Stimulated activated CD4-positive, alpha-beta T cell treated with anti-CD3 and anti-CD28 coated beads, Interleukin-4, amount 100 ng/mL, for 48 hours (primary cell): ENCODE measurements at regions not wholly inside any gene's neighbourhood (a gene's known extent, or its start where the extent isn't known, plus 50 kb on each side); places are given as distances from the start of the nearest gene placed in this dataset.
A peak's percentile ranks its signal among the peaks of the same experiment; 100 is the strongest.

Source experiments
- DNase-seq, 2 donors: peaks; one replicate each; pipeline ENCODE4 v3.0.0-alpha.2; 2020; ENCODE audit warnings: low read depth in 2 of 2

DNA sequence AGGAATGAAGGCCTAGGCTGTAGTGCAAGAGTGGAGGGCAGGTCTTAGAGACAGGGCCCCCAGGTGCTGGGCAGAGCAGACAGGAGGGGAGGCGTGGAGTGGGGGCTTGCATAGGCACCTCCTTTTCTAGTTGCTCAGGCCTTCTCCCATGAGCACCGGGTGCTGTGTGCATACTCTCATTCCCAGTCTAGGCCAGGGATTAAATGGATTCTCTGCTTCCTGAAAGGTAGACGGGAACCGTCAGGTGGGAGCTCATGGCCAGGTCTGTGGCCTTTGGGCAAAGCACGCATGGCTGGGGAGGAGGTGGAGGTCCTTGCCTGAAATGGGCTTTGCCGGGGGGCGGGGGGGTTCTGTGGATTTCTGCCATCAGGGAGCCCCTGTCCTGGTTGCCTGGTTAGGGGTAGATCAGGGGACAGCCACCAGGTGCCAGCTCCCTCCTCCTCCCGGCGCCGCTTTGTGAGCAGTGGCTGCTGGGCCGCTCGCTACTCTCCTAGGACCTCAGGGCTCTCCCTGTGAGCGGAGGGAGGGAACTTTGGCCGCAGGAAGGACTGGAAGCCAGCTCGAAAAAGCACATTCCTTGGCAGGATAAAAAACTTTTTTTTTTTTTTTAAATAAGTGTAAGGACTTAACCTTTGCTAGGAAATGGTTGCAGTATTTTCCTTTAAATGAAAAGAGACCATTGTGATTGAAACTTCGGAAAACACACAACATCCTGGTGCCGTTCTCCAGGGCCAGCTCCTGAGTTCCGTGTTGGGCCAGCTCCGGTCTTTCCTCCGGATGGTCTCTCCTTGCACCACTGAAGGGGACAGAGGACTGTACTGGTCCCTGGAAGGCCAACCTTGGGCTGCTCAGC is 82.8 kb upstream of the HAAO start:
- DNase-seq: no peak

DNA sequence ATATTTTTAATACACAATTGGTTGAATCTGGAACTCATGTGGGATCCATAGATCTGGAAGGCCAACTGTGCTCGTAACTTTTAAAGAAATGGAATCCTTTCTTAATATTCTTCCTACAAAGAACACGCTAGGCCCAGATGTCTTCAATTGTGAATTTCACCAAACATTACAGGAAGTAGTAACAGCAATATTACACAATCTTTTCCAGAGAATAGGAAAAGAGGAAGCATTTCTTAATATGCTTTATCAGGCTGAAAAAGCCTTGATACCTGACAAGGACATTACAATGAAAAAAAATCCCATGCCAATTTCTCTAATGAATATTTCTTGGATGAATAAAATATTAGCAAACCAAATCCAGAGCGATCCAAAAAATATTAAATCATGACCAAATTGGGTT is 80.3 kb upstream of the HAAO start:
- DNase-seq: no peak

DNA sequence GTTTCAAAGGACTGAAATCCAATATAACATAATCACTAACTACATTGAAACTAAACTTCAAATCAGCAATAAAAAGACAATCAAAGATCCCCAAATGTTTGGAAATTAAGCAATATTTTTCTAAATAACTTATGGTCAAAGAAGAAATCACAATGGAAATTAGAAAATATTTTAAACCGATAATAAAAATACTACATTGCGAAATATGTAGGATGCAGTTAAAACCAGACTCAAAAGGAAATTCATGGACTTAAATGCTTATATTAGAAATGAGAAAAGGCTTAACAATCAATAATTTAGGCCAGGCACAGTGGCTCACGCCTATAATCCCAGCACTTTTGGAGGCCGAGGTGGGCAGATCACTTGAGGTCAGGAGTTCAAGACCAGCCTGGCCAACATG is 79.0 kb upstream of the HAAO start:
- DNase-seq: no peak

DNA sequence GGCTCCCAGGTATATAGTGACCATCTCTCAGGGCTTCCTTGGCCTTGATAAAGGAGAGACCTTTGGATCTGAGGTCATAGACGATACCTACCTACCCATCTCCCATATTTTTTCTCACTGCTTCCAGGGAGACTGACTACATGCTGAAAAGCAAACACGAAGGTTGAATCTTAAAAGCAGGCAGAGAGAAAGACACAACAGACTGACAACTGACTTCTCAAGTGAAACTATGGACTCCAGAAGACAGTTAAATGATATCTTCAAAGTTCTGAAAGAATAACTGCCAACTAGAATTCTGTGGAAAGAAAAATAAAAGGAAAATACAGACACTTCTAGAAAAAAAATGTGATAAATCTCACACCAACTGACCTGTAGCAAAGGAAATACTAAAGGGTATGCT is 76.5 kb upstream of the HAAO start:
- DNase-seq: no peak

DNA sequence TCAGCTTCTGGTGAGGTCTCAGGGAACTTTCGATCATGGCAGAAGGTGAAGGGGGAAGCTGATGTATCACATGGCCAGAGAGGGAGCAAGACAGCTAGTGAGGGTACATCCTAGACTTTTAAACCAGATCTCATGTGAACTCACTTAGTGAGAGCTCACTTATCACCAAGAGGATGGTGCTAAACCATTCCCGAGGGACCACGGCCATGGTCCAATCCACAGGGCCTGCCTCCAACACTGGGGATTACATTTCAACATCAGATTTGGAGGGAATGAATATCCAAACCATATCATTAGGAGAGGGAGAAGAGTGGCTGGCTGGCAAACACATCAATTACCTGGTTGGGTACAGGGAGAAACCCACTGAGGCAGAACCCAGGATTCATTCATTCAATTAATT is 75.7 kb upstream of the HAAO start:
- no peak for DNase-seq

DNA sequence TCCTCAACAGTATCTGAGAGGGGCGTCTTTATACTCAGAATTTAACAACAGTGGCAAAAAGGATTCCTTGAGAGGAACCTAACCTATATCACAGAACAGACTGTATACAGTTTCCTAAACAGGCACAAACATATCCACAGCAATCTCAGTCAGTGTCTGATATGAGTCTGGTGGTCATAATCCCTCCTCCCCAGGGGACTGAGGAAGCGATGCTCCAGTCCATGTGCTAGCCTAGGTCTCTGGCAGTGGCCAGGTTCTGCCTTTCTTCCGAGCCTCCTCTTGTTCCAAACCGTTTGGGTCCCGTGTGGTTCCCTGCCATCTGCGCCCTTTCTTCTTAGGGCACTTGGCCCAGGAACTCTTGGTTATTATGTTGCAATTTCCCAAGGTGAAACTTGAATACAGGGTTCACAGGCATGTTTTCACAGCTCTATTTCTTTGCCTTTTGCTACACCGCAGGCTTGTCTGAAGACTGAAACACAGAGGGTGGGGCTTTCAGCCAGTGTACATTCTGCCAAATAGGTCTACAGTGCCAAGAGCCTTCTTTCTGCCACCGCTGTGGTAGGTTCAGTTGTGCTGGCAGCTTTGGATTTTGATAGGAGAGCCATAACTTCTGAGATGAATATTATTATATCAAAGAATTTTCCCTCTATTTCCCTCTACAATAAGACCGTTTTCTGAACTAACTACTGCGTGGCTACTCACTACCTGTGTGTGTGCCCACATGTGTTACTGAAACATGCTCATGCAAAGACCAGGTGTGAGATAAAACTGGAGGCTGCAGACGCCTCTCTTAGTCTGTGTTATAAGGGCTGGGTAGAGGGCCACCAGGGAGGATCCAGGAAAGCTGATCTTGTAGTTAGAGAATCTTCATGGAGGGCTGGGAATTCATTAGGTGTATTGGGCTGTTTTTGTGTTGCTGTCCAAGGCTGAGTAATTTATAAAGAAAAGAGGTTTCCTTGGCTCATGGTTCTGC is 75.0 kb upstream of the HAAO start:
- DNase-seq: no peak

- no peak for DNase-seq
Observed at GRCh38 chr2:42865884-42866881, 73.8 kb upstream of the HAAO start.

DNA sequence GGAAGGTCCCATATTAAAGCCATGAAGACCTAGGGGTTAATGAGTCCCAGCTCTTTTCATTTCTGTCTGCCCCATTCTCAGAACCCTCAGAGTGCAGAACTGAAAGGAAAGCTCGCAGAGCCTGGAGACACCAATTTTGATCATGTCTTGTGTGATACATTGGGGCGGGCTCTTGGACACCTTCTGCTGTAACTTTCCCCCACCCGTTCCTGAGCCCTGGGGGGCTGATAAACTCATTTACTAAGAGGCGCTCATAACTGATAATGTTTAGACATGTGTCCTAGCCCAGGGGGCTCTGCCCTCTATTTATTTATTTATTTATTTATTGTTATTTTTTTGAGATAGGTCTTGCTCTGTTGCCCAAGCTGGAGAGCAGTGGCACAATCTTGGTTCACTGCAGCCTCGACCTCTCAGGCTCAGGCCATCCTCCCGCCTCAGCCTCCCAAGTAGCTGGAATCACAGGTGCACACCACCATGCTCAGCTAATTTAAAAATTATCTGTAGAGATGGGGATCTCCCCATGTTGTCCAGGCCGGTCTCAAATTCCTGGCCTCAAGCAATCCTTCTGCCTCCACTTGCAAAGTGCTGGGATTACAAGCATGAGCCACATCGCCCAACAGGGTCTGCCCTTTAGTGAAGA is 72.4 kb upstream of the HAAO start:
- DNase-seq: no peak

DNA sequence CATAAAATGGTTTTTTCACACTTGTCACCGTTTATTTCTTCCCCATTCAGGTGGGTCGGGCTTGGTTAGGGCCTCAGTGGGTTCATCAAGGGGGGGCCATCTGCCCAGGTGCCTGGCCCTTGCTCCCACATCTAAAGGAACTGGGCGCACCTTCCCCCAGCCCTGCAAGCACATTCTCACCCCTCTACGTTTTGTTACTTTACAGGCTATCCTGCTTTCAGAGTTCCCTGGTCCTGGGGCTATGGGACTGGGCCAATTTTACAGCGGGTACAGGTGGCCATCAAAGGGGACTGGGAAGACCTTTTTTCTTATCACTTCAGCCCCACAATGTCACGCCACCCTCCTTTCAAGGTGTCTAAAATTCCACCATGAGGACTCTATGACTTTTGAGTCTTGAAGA is 71.8 kb upstream of the HAAO start:
- no peak for DNase-seq

DNA sequence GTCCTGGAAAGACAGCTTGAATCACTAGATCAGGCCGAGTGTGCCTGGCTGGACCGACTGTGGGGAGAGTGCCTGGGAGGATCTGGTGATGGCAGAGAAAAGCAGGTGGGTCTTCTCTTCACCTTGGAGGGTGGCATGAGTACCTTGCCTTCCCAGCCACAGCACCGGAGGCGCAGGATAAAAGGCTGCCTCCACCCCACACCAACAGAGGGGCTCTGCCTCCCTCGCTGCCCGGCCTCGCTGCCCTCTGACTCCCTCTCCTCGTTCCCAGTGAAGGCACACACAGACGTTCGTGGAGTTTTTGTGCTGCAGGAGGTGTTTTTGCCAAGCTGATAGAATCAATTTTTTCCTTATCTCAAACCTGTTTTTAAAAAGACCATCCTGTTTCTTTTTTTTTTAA is 71.4 kb upstream of the HAAO start:
- no peak for DNase-seq

- no peak for DNase-seq
Observed at GRCh38 chr2:42863320-42863719, 70.9 kb upstream of the HAAO start.

GRCh38 chr2:42862669-42863185 is 70.3 kb upstream of the HAAO start:
- no peak for DNase-seq

DNA sequence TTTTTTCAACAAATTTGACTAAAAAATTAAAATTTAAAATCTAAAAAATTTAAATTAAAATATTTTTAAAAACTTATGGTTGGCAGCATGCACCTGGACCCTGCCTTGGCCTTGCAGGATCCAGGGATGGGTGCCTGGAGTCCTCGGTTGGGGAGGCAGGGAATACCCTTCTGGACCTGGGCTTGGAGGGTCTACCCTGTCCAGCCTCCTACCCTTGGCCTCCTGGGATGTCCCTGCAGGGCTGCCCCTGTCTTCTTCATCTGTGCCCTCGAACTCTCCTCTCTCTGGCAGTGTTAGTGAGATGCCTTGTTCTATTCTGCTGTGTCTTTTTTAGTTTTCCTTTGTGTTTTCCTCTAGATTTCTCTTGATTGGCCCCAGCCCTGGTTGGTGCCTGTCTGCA is 68.9 kb upstream of the HAAO start:
- DNase-seq: no peak

DNA sequence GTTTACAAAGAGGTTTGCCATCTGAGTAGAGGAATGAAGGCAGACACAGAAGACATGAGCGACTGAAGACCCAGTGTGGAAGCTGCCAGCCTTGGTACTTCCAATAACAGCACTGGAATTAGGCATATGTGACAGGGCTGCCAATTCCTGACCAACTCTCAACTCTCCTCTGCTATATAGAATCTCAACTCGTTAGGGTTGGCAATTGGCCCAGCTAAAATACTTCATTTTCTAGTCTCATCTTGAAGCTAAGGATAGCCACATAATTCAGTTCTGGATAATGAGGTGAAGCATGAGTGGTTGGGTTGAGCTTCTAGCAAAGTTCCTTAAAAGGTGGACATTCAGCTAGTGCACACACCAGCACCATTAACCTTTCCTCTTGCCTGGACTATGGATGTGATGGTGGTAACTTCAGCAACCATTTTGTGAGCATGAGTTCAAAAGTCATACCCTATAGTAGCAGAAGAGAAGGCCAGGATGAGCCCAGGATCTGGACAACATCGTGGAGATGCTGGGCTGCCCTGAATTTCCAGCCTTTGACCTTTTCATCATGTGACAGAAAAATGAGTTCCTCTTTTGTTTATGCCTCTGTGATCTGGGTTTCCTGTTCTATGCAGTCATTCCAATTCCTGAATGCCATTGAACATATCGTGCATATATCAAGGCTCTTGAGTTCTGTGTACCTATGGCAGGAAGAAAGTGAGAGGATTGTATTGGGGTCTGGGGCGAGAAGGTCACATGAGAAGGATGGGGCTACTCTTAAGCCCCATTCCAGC is 68.1 kb upstream of the HAAO start:
- no peak for DNase-seq

DNA sequence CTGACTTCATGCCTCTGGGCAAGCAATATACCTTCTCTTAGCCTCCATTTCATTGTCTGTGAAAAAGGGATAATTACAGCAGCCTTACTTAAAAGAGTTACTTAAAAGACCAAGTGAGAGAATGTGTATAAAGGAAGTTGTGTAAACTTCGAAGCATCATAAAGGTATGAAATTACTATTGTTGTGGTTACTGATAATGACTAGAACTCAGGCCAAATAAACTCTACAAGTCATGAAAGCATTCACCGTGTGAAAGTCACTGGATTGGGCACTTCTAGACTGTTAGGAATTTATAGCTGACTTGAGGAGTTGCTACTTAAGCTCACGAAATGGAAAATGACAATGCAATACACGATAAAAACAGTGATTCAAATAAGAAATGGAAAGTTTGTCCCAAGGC is 67.4 kb upstream of the HAAO start:
- no peak for DNase-seq

DNA sequence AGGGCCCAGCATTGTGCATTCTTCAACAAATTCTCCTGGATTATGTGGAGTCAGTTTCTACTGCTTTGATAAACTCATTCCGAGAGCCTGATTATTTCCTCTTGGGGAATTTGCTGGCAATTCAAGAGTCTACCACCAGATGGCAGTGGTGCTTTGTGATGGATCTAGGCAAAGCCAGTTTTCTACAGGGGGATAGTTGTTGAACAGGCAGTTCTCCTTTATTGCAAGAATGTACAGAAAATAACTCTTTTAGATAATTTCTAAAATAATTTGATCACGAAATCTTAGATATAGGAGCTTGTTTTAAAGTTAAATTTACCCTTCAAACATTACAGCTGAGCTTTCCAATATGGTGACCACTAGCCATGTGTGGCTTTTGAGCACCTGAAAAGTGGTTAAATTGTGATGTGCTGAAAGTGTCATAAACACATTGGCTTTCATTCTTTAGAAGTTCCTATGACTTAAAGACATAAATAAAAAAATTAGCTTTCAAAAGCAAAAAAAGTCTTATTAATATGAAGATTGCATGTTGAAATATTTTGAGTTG is 66.7 kb upstream of the HAAO start:
- DNase-seq: peak; percentile 63 to 73

DNA sequence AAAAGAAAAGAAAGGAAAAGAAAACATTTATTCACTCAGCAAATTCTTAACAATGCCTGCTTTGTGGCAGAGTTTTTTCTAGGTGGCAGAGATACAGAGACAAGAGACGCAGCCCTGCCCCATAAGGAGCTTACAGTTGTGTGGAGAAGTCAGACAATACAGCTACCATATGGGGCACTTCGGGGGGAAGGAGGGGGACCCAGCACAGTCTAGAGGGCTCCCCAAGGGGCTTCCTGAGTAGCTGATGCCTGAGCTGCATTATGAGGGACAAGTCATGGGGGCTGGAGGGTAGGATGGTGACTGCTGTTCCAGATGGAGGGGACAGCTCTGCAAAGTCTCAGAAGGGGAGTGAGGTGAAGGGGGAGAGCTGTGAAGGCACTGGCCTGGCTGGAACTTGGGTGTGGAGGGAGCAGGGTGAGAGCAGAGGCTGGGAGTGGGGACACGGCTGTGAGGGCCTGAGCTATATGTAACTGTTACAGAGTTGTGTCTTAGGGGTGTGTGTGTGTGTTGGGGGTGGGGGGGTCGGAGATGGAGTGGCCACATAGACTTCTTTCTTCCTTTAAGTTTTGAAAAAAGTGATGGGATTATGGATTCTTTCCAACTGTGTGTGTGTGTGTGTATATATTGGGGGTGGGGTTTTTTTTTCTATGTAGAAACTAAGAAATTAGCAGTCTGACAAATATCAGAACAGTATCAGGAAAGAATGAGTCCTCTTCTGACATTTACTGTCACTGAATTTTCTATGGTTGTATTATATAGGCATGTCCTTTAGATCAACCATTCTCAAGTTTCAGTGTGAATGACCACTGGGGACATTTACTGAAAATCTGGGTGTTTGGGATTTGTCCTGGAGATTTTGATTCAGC is 66.0 kb upstream of the HAAO start:
- DNase-seq: no peak

DNA sequence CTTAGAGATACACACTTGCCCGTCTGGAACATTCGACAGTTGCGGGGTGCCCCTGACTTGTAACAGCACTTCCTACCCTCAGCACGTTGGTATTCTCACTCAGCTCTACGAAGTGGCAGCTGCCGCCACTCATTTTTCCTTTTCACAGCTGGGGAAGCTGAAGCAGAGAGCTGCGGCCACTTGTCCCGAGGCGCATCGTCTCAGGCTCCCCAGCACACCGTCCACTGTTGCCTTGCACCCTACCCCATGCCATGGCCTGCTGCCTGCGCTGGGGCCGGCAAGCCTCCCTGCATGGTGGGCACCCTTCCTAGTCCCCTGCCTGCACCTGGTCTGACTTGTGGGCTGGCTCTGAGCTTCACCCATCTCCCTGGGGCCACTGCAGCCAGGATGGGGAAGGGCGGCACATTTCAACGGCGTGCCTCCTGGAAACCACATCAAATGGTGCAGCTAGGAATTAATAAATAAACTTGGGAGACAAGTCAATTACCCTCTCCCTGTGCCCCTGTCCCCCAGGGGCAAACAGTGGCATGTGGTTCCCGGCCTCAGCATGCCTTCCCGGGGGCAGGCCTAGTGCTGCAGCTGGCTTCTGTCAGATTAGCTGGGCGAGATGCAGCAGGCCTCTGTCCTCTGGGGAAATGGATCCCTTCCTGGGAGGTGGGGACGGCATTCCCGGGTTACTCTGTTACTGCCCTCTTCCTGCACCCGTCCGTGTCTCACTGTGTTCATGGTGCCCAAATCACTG is 64.7 kb upstream of the HAAO start:
- DNase-seq: no peak
